Mesenchymal stem cell (in vitro differentiated cells and primary cell): ENCODE measurements at regions not wholly inside any gene's neighbourhood (a gene's known extent, or its start where the extent isn't known, plus 50 kb on each side); places are given as distances from the start of the nearest gene placed in this dataset.

Experiments used
- DNase-seq: peaks from one replicate; pipeline ENCODE4 v3.0.0-alpha.2; 2013
- H2AFZ ChIP-seq: one replicate; pipeline ENCODE4 v1.6.1; 2013; ENCODE audit warnings: low read depth, mild to moderate bottlenecking, control low read depth, inconsistent platforms, low read length, moderate library complexity
- H2AK5ac ChIP-seq: 2 replicates; pipeline ENCODE4 v1.6.1; 2013; ENCODE audit warnings: low read length, moderate library complexity, mild to moderate bottlenecking, inconsistent platforms; ENCODE audit not compliant: severe bottlenecking
- H2BK120ac ChIP-seq: one replicate; pipeline ENCODE4 v1.6.1; 2013; ENCODE audit warnings: low read depth, mild to moderate bottlenecking, inconsistent platforms, low read length, moderate library complexity
- H2BK12ac ChIP-seq, 2 experiments: one replicate each; pipeline ENCODE4 v1.6.1; 2013; ENCODE audit warnings: inconsistent platforms in 2 of 2, low read length in 2 of 2, mild to moderate bottlenecking in 2 of 2, moderate library complexity in 2 of 2, control low read depth in 1 of 2
- H2BK15ac ChIP-seq: one replicate; pipeline ENCODE4 v1.6.1; 2013; ENCODE audit warnings: mild to moderate bottlenecking, low read depth, inconsistent platforms; ENCODE audit not compliant: poor library complexity, severe bottlenecking
- H2BK5ac ChIP-seq: 2 replicates; pipeline ENCODE4 v1.6.1; 2013; ENCODE audit warnings: low read depth, mild to moderate bottlenecking, low read length, control low read depth, inconsistent platforms; ENCODE audit not compliant: poor library complexity, severe bottlenecking
- H3K14ac ChIP-seq, 2 experiments: one replicate each; pipeline ENCODE4 v1.6.1; 2013; ENCODE audit warnings: inconsistent platforms in 2 of 2, low read length in 2 of 2, control low read depth in 1 of 2, mild to moderate bottlenecking in 1 of 2, moderate library complexity in 1 of 2
- H3K18ac ChIP-seq, 2 experiments: one replicate each; pipeline ENCODE4 v1.6.1; 2013; ENCODE audit warnings: inconsistent platforms in 2 of 2, low read length in 2 of 2, control low read depth in 1 of 2, low read depth in 1 of 2, mild to moderate bottlenecking in 1 of 2
- H3K23ac ChIP-seq, 2 experiments: one replicate each; pipeline ENCODE4 v1.6.1; 2013; ENCODE audit warnings: inconsistent platforms in 2 of 2, low read length in 2 of 2, mild to moderate bottlenecking in 2 of 2, moderate library complexity in 2 of 2, control low read depth in 1 of 2
- H3K27ac ChIP-seq: 2 replicates; pipeline ENCODE4 v1.5.1; 2013; ENCODE audit warnings: mild to moderate bottlenecking, moderate library complexity, low read length, control low read depth, inconsistent platforms; ENCODE audit not compliant: poor library complexity, severe bottlenecking
- H3K27me3 ChIP-seq, 2 experiments: 2 replicates each; pipeline versions ENCODE4 v1.6.1 to v1.7.0; 2013; ENCODE audit warnings: low read length in 2 of 2, mild to moderate bottlenecking in 2 of 2, moderate library complexity in 2 of 2, control low read depth in 1 of 2, inconsistent platforms in 1 of 2; ENCODE audit not compliant: control insufficient read depth in 1 of 2, insufficient read depth in 1 of 2
- H3K36me3 ChIP-seq, 2 experiments: 2 replicates each; pipeline versions ENCODE4 v1.6.1 to v1.7.0; 2013; ENCODE audit warnings: low read length in 2 of 2, control low read depth in 1 of 2, inconsistent platforms in 1 of 2, low read depth in 1 of 2, mild to moderate bottlenecking in 1 of 2; ENCODE audit not compliant: insufficient read depth in 2 of 2, control insufficient read depth in 1 of 2
- H3K4ac ChIP-seq, 2 experiments: one replicate each; pipeline ENCODE4 v1.6.1; 2013; ENCODE audit warnings: inconsistent platforms in 2 of 2, low read length in 2 of 2, mild to moderate bottlenecking in 2 of 2, moderate library complexity in 2 of 2, control low read depth in 1 of 2, low read depth in 1 of 2
- H3K4me1 ChIP-seq: 2 replicates; pipeline ENCODE4 v1.6.1; 2013; ENCODE audit warnings: low read depth, low read length, control low read depth; ENCODE audit not compliant: control insufficient read depth, insufficient read depth
- H3K4me2 ChIP-seq: 2 replicates; pipeline ENCODE4 v1.6.1; 2013; ENCODE audit warnings: low read length, mild to moderate bottlenecking, inconsistent platforms; ENCODE audit not compliant: poor library complexity, severe bottlenecking
- H3K4me3 ChIP-seq, 2 experiments: 2 replicates each; pipeline versions ENCODE4 v1.5.1 to v1.7.0; 2013; ENCODE audit warnings: low read length in 2 of 2, mild to moderate bottlenecking in 2 of 2, control low read depth in 1 of 2, low read depth in 1 of 2; ENCODE audit not compliant: insufficient read depth in 1 of 2
- H3K79me1 ChIP-seq: replicated peaks from 2 replicates; pipeline ENCODE4 v1.6.1; 2013; ENCODE audit warnings: mild to moderate bottlenecking, control low read depth, low read length, inconsistent platforms; ENCODE audit not compliant: poor library complexity, severe bottlenecking
- H3K9ac ChIP-seq: 2 replicates; pipeline ENCODE4 v1.7.0; 2013; ENCODE audit warnings: mild to moderate bottlenecking, low read length, moderate library complexity
- H3K9me3 ChIP-seq: 2 replicates; pipeline ENCODE4 v1.7.0; 2013; ENCODE audit warnings: mild to moderate bottlenecking, low read length; ENCODE audit not compliant: control insufficient read depth
- H4K8ac ChIP-seq: one replicate; pipeline ENCODE4 v1.6.1; 2013; ENCODE audit warnings: inconsistent platforms, mild to moderate bottlenecking, low read length, moderate library complexity
- H4K91ac ChIP-seq: one replicate; pipeline ENCODE4 v1.6.1; 2013; ENCODE audit warnings: mild to moderate bottlenecking, low read length, inconsistent platforms
- WGBS: methylation state at CpG from one replicate; pipeline ENCODE4 v1.1.7; 2013; ENCODE audit warnings: mixed read lengths; 5-methylcytosine and 5-hydroxymethylcytosine counted together

- Histone ChIP-seq H3K14ac (no peak overlapping the region), H3K4me3 (no peak overlapping the region), H3K4me1 (no peaks in the 10 kb centered on the region), H2BK5ac (no peak overlapping the region), H3K23ac (no peak overlapping the region), H2BK12ac (no peak overlapping the region), H4K8ac (no peak overlapping the region), H3K79me1 (no peaks in the 10 kb centered on the region), H3K27ac (no peak overlapping the region), H2BK15ac (no peak overlapping the region), H3K9me3 (no peaks in the 10 kb centered on the region), H3K4me2 (no peak overlapping the region), H4K91ac (no peak overlapping the region), H3K27me3 (peaks cover 0 to 28% of the 10 kb centered on the region in 2 experiments), H3K18ac (no peak overlapping the region), H3K9ac (no peak overlapping the region), H3K4ac (no peak overlapping the region), H3K36me3 (no peaks in the 10 kb centered on the region), H2AK5ac (no peak overlapping the region), H2BK120ac (no peak overlapping the region), H2AFZ (no peak overlapping the region)
- 62% methylated on average over 1 of the region's 2 CpGs for WGBS
- no peak for DNase-seq
These were observed 310.7 kb upstream of the ASIC2 start for GRCh38 chr17:33603789-33604188.

GRCh38 chr17:33611532-33611931 lies 318.4 kb upstream of the ASIC2 start:
- Histone ChIP-seq H4K91ac (no peak overlapping the region), H3K14ac (no peak overlapping the region), H3K4ac (no peak overlapping the region), H2AFZ (no peak overlapping the region), H3K4me1 (no peaks in the 10 kb centered on the region), H2BK15ac (no peak overlapping the region), H3K27me3 (peaks cover 0 to 13% of the 10 kb centered on the region in 2 experiments), H4K8ac (no peak overlapping the region), H2BK12ac (no peak overlapping the region), H3K27ac (no peak overlapping the region), H3K79me1 (no peaks in the 10 kb centered on the region), H3K18ac (no peak overlapping the region), H3K23ac (no peak overlapping the region), H2BK120ac (no peak overlapping the region), H2AK5ac (no peak overlapping the region), H2BK5ac (no peak overlapping the region), H3K9me3 (peaks cover 6% of the 10 kb centered on the region), H3K4me2 (no peak overlapping the region), H3K9ac (no peak overlapping the region), H3K4me3 (no peak overlapping the region), H3K36me3 (no peaks in the 10 kb centered on the region)
- 0% methylated on average over 1 of the region's 1 CpG for WGBS
- DNase-seq = no peak

GRCh38 chr17:33615861-33616260 lies 322.8 kb upstream of the ASIC2 start:
- no peak overlapping the region for H4K8ac ChIP-seq
- 45% methylated on average over 3 of the region's 3 CpGs for WGBS
- H3K27ac ChIP-seq = no peak overlapping the region
- H3K4me2 ChIP-seq = no peak overlapping the region
- no peak overlapping the region for H2BK12ac ChIP-seq
- H2BK120ac ChIP-seq = no peak overlapping the region
- peaks cover 6% of the 10 kb centered on the region for H3K9me3 ChIP-seq
- H3K27me3 ChIP-seq = no peaks in the 10 kb centered on the region
- H3K18ac ChIP-seq = no peak overlapping the region
- H3K4ac ChIP-seq = no peak overlapping the region
- H2BK15ac ChIP-seq = no peak overlapping the region
- no peak for DNase-seq
- no peaks in the 10 kb centered on the region for H3K36me3 ChIP-seq
- no peak overlapping the region for H3K14ac ChIP-seq
- no peak overlapping the region for H3K9ac ChIP-seq
- H2AFZ ChIP-seq = no peak overlapping the region
- no peak overlapping the region for H2AK5ac ChIP-seq
- H4K91ac ChIP-seq = no peak overlapping the region
- no peak overlapping the region for H2BK5ac ChIP-seq
- no peak overlapping the region for H3K23ac ChIP-seq
- no peak overlapping the region for H3K4me3 ChIP-seq
- H3K79me1 ChIP-seq = no peaks in the 10 kb centered on the region
- no peaks in the 10 kb centered on the region for H3K4me1 ChIP-seq

- Histone ChIP-seq H3K36me3 (no peaks in the 10 kb centered on the region), H3K18ac (no peak overlapping the region), H3K27ac (no peak overlapping the region), H4K91ac (no peak overlapping the region), H3K4ac (no peak overlapping the region), H2BK12ac (no peak overlapping the region), H2BK5ac (no peak overlapping the region), H3K79me1 (no peaks in the 10 kb centered on the region), H2AFZ (no peak overlapping the region), H3K4me2 (no peak overlapping the region), H3K23ac (no peak overlapping the region), H3K9me3 (no peaks in the 10 kb centered on the region), H4K8ac (no peak overlapping the region), H3K4me3 (no peak overlapping the region), H2AK5ac (no peak overlapping the region), H3K14ac (no peak overlapping the region), H2BK15ac (no peak overlapping the region), H2BK120ac (no peak overlapping the region), H3K9ac (no peak overlapping the region), H3K27me3 (peaks cover 0 to 4% of the 10 kb centered on the region in 2 experiments), H3K4me1 (no peaks in the 10 kb centered on the region)
- DNase-seq = no peak
- WGBS = 61% methylated on average over 3 of the region's 3 CpGs
These were observed 330.7 kb upstream of the ASIC2 start for GRCh38 chr17:33623841-33624240.
